H9 (cell line): ENCODE measurements at regions not wholly inside any gene's neighbourhood (a gene's known extent, or its start where the extent isn't known, plus 50 kb on each side); places are given as distances from the start of the nearest gene placed in this dataset.

Experiments used
- DNase-seq: peaks from one replicate; pipeline ENCODE4 v3.0.0-alpha.2; 2017
- H2AFZ ChIP-seq: one replicate; pipeline ENCODE4 v1.6.1; 2013; ENCODE audit warnings: mild to moderate bottlenecking, low read length, control low read depth, moderate library complexity
- H2AK5ac ChIP-seq: 2 replicates; pipeline ENCODE4 v1.6.1; 2013; ENCODE audit warnings: low read length, control low read depth, mixed read lengths; ENCODE audit not compliant: insufficient read length
- H2BK120ac ChIP-seq: one replicate; pipeline ENCODE4 v1.6.1; 2013; ENCODE audit warnings: low read depth, mild to moderate bottlenecking, low read length, control low read depth, inconsistent platforms; ENCODE audit not compliant: poor library complexity, severe bottlenecking
- H2BK12ac ChIP-seq: 2 replicates; pipeline ENCODE4 v1.6.1; 2013; ENCODE audit warnings: low read length, control low read depth, mixed read lengths, low read depth; ENCODE audit not compliant: insufficient read length
- H2BK15ac ChIP-seq: 2 replicates; pipeline ENCODE4 v1.6.1; 2013; ENCODE audit warnings: low read depth, low read length, control low read depth
- H2BK20ac ChIP-seq: one replicate; pipeline ENCODE4 v1.6.1; 2013; ENCODE audit warnings: low read depth, mild to moderate bottlenecking, low read length, control low read depth, inconsistent platforms; ENCODE audit not compliant: poor library complexity, severe bottlenecking
- H2BK5ac ChIP-seq: 2 replicates; pipeline ENCODE4 v1.6.1; 2013; ENCODE audit warnings: low read length, control low read depth, mixed read lengths; ENCODE audit not compliant: insufficient read length
- H3K14ac ChIP-seq: 2 replicates; pipeline ENCODE4 v1.6.1; 2013; ENCODE audit warnings: low read length, control low read depth; ENCODE audit not compliant: insufficient read depth
- H3K18ac ChIP-seq: 2 replicates; pipeline ENCODE4 v1.6.1; 2013; ENCODE audit warnings: low read depth, mild to moderate bottlenecking, mixed read lengths, low read length, control low read depth; ENCODE audit not compliant: insufficient read length
- H3K23ac ChIP-seq: 2 replicates; pipeline ENCODE4 v1.6.1; 2013; ENCODE audit warnings: low read length, control low read depth, mixed read lengths, low read depth; ENCODE audit not compliant: insufficient read length
- H3K23me2 ChIP-seq: 2 replicates; pipeline ENCODE4 v1.6.1; 2013; ENCODE audit warnings: low read depth, mild to moderate bottlenecking, mixed read lengths, low read length, control low read depth; ENCODE audit not compliant: insufficient read length, poor library complexity, severe bottlenecking
- H3K27ac ChIP-seq: 2 replicates; pipeline ENCODE4 v1.5.1; 2013; ENCODE audit warnings: low read length, control low read depth, mixed read lengths, low read depth; ENCODE audit not compliant: insufficient read length
- H3K27me3 ChIP-seq: 2 replicates; pipeline ENCODE4 v1.6.1; 2013; ENCODE audit warnings: low read length, control low read depth, inconsistent platforms; ENCODE audit not compliant: insufficient read depth
- H3K4ac ChIP-seq: 2 replicates; pipeline ENCODE4 v1.6.1; 2013; ENCODE audit warnings: low read depth, mild to moderate bottlenecking, control low read depth, inconsistent platforms, low read length, moderate library complexity
- H3K4me1 ChIP-seq: 2 replicates; pipeline ENCODE4 v1.6.1; 2013; ENCODE audit warnings: low read length, control low read depth, inconsistent platforms; ENCODE audit not compliant: insufficient read depth
- H3K4me2 ChIP-seq: 2 replicates; pipeline ENCODE4 v1.6.1; 2013; ENCODE audit warnings: low read length, control low read depth, mixed read lengths; ENCODE audit not compliant: insufficient read length, insufficient read depth
- H3K56ac ChIP-seq: 2 replicates; pipeline ENCODE4 v1.6.1; 2013; ENCODE audit warnings: low read depth, mild to moderate bottlenecking, mixed read lengths, low read length, control low read depth; ENCODE audit not compliant: insufficient read length
- H3K79me1 ChIP-seq: 2 replicates; pipeline ENCODE4 v1.6.1; 2013; ENCODE audit warnings: low read depth, mild to moderate bottlenecking, moderate library complexity, low read length, control low read depth, inconsistent platforms; ENCODE audit not compliant: insufficient read depth, poor library complexity, severe bottlenecking
- H3K79me2 ChIP-seq: 2 replicates; pipeline ENCODE4 v1.6.1; 2013; ENCODE audit warnings: low read length, control low read depth, inconsistent platforms; ENCODE audit not compliant: insufficient read depth
- H3K9ac ChIP-seq: 2 replicates; pipeline ENCODE4 v1.6.1; 2013; ENCODE audit warnings: low read length, control low read depth, mixed read lengths; ENCODE audit not compliant: insufficient read length; ENCODE audit errors: extremely low read depth
- H3K9me3 ChIP-seq: one replicate; pipeline ENCODE4 v1.6.1; 2013; ENCODE audit warnings: low read depth, low read length, inconsistent platforms; ENCODE audit not compliant: control insufficient read depth
- H3T11ph ChIP-seq: one replicate; pipeline ENCODE4 v1.6.1; 2013; ENCODE audit warnings: mild to moderate bottlenecking, low read length, control low read depth, inconsistent platforms
- H4K20me1 ChIP-seq: one replicate; pipeline ENCODE4 v1.6.1; 2013; ENCODE audit not compliant: control insufficient read depth, insufficient read length, insufficient read depth
- H4K5ac ChIP-seq: 2 replicates; pipeline ENCODE4 v1.6.1; 2013; ENCODE audit warnings: low read depth, mild to moderate bottlenecking, mixed read lengths, low read length, control low read depth; ENCODE audit not compliant: insufficient read length
- H4K8ac ChIP-seq: replicated peaks from 2 replicates; pipeline ENCODE4 v1.6.1; 2013; ENCODE audit warnings: low read length, control low read depth, mixed read lengths, low read depth; ENCODE audit not compliant: insufficient read length
- H4K91ac ChIP-seq: 2 replicates; pipeline ENCODE4 v1.6.1; 2013; ENCODE audit warnings: low read depth, mild to moderate bottlenecking, moderate library complexity, mixed read lengths, low read length, control low read depth; ENCODE audit not compliant: insufficient read length
- H3K27ac Mint-ChIP-seq, 3 experiments: 2 replicates in 2 of 3; 3 replicates in 1 of 3; pipeline ENCODE4 v1.8.0; 2020 to 2021; ENCODE audit warnings: mixed read lengths in 3 of 3, mild to moderate bottlenecking in 1 of 3, moderate library complexity in 1 of 3
- H3K27me3 Mint-ChIP-seq: 2 replicates; pipeline ENCODE4 v1.8.0; 2021; ENCODE audit warnings: low read depth, mild to moderate bottlenecking, moderate library complexity, mixed read lengths
- H3K36me3 Mint-ChIP-seq, 3 experiments: 2 replicates in 2 of 3; 3 replicates in 1 of 3; pipeline ENCODE4 v1.8.0; 2020 to 2021; ENCODE audit warnings: low read depth in 3 of 3, mixed read lengths in 3 of 3; ENCODE audit not compliant: insufficient read depth in 1 of 3
- H3K4me1 Mint-ChIP-seq, 2 experiments: 2 replicates each; pipeline ENCODE4 v1.8.0; 2020; ENCODE audit warnings: mixed read lengths in 2 of 2
- H3K4me3 Mint-ChIP-seq, 2 experiments: 2 replicates in 1 of 2; 3 replicates in 1 of 2; pipeline ENCODE4 v1.8.0; 2020 to 2021; ENCODE audit warnings: mild to moderate bottlenecking in 2 of 2, mixed read lengths in 2 of 2, moderate library complexity in 1 of 2
- H3K9me3 Mint-ChIP-seq, 2 experiments: 2 replicates in 1 of 2; 3 replicates in 1 of 2; pipeline ENCODE4 v1.8.0; 2020; ENCODE audit warnings: mild to moderate bottlenecking in 2 of 2, mixed read lengths in 2 of 2, moderate library complexity in 1 of 2
- CTCF ChIP-seq: fragments of 200-600 bp; sonication (generic); conservative IDR thresholded peaks from 3 replicates; pipeline ENCODE4 v1.8.0; 2021; ENCODE audit warnings: antibody characterized with exemption, mild to moderate bottlenecking
- WGBS: extraction: QIAGEN DNeasy Blood & Tissue Kit; methylation state at CpG from one replicate; pipeline ENCODE4 v1.1.7; 2013; ENCODE audit warnings: missing lambda C conversion rate, low lambda C conversion rate, mixed read lengths; ENCODE audit not compliant: insufficient read length; ENCODE audit errors: extremely low coverage; 5-methylcytosine and 5-hydroxymethylcytosine counted together

- no peak overlapping the region for H2BK120ac ChIP-seq
- no peak overlapping the region for H2AFZ ChIP-seq
- Mint-ChIP-seq H3K9me3 (peaks cover 8 to 12% of the 10 kb centered on the region in 2 experiments), H3K4me1 (no peaks in the 10 kb centered on the region; a peak in 1 of 4 replicates), H3K4me3 (no peak overlapping the region), H3K36me3 (peaks cover 0 to 18% (median under 1%) of the 10 kb centered on the region in 3 experiments; a peak in 4 of 7 replicates), H3K27me3 (no peaks in the 10 kb centered on the region), H3K27ac (no peak overlapping the region)
- H3K9me3 ChIP-seq, result no peaks in the 10 kb centered on the region
- no peak overlapping the region for H2BK20ac ChIP-seq
- no peak overlapping the region for H2AK5ac ChIP-seq
- no peaks in the 10 kb centered on the region for H4K20me1 ChIP-seq
- TF ChIP-seq CTCF, result no peak
- H2BK12ac ChIP-seq, result no peak overlapping the region
- H3K56ac ChIP-seq, result no peak overlapping the region
- no peaks in the 10 kb centered on the region for H3K4me1 ChIP-seq
- no peaks in the 10 kb centered on the region for H3K27me3 ChIP-seq
- H3K4me2 ChIP-seq, result no peak overlapping the region
- H2BK15ac ChIP-seq, result no peak overlapping the region
- H2BK5ac ChIP-seq, result no peak overlapping the region
- H3K23ac ChIP-seq, result no peak overlapping the region
- DNase-seq, result no peak
- H3T11ph ChIP-seq, result no peak overlapping the region
- H3K9ac ChIP-seq, result no peak overlapping the region
- no peak overlapping the region for H3K18ac ChIP-seq
- H3K27ac ChIP-seq, result no peak overlapping the region
- H3K4ac ChIP-seq, result no peak overlapping the region
- H4K8ac ChIP-seq, result no peak overlapping the region
- H3K23me2 ChIP-seq, result no peaks in the 10 kb centered on the region
- H4K91ac ChIP-seq, result no peak overlapping the region
- H3K79me1 ChIP-seq, result no peaks in the 10 kb centered on the region
- no peak overlapping the region for H4K5ac ChIP-seq
- H3K79me2 ChIP-seq, result no peaks in the 10 kb centered on the region
- H3K14ac ChIP-seq, result no peak overlapping the region
- no CpG with 5 or more reads among the region's 4 CpGs for WGBS
These were observed 509.2 kb upstream of the MDFIC2 start for GRCh38 chr3:70821602-70822001.
